Iris pigment epithelial cell (primary cell): ENCODE measurements at regions not wholly inside any gene's neighbourhood (a gene's known extent, or its start where the extent isn't known, plus 50 kb on each side); places are given as distances from the start of the nearest gene placed in this dataset.
"Not testable (repeated sequence)": the region's sequence is repeated elsewhere in the genome, so short reads cannot be mapped to it uniquely, and the experiment has no call there.

Source experiments
- DNase-seq: peaks from one replicate; pipeline ENCODE4 v3.0.0-alpha.2; 2011; ENCODE audit warnings: low read depth

GRCh38 chr11:130674686-130675308, 226.4 kb downstream of the ADAMTS15 start:
- DNase-seq = peak; percentile 20

DNA sequence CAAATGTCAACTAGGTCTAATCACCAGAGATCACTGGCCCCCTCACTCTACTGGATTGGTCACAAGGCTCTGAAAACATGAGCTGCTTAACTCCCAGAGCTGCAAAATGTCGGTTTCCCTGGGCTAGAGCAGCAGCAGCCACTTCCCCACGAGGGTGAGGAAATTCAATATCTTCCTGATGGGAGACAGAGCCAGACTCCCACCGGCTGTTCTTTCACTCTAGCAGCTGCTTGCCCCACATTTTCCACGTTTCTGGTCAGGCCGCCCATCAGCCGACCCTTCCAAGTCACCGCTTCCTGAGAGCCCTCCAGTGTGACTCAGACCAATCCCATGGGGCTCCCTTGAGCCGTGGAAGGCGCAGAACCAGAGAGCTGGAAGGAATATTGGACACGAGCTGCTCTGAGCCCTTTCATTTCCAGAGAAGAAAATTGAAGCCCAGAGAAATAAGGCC, 227.0 kb downstream of the ADAMTS15 start:
- peak; percentile 55 for DNase-seq

DNA sequence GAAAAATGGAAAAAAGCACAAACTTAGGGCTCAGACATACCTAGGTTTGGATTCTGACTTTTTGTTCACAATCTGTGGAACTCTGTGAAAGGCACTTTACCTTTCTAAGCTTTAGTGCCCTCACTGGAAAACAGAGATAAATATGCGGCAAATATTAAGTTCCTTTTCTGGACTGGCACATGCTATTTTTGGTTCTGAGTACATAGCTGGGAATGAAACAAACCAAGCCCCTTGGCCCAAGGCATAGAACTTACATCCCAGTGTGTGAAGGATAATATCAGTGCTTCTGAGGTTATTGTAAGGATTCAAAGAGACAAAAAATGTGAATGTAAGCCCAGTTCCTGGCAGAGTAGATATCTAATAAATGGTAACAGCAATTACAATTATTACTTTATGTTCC, 227.5 kb downstream of the ADAMTS15 start:
- no peak for DNase-seq

GRCh38 chr11:130677486-130678153, 229.2 kb downstream of the ADAMTS15 start:
- DNase-seq = peak; percentile 77

DNA sequence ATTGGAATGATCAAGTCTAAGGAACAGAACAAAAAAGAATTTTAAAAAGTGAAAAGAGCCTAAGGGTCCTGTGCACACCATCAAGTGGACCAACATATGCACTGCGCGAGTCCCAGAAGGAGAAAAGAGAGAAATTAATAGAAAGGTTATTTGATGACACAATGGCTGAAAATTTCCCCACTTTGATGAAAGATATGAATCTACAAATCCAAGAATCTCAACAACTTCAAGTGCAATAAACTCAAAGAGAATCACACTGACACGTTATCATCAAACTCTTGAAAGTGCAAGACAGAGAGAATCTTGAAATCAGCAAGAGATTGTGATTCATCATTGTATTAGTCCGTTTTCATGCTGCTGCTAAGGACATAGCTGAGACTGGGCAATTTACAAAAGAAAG, 230.8 kb downstream of the ADAMTS15 start:
- no peak for DNase-seq

DNA sequence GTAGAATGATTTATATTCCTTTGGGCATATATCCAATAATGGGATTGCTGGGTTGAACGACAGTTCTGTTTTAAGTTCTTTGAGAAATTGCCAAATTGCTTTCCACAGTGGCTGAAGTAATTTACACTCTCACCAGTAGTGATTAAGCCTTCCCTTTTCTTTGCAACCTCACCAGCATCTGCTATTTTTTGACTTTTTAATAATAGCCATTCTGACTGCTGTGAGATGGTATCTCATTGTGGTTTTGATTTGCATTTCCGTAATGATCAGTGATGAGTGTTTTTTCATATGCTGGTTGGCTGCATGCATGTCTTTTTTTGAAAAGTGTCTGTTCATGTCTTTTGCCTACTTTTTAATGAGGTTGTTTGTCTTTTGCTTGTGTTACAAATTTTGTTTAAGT, 233.8 kb downstream of the SNX19 start:
- not testable (repeated sequence) for DNase-seq

- DNase-seq = no peak
Observed at GRCh38 chr11:130689222-130689908, 226.9 kb downstream of the SNX19 start.

DNA sequence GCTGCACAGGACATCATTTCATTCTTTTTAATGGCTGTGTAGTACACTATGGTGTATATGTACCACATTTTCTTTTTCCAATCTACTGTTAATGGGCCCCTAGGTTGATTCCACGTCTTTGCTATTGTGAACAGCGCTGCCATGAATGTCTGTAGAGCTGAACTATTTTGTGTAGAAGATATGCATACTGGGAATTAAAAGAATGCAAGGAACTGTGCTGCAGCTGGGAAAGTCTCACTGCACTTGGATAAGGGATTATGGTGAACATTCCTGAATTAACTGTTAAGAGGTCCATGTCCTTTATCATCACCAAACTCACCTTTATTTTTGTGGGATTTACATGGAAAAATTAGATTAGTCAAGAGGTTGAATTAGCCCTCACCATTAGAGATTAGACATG, 224.7 kb downstream of the SNX19 start:
- DNase-seq = no peak

DNA sequence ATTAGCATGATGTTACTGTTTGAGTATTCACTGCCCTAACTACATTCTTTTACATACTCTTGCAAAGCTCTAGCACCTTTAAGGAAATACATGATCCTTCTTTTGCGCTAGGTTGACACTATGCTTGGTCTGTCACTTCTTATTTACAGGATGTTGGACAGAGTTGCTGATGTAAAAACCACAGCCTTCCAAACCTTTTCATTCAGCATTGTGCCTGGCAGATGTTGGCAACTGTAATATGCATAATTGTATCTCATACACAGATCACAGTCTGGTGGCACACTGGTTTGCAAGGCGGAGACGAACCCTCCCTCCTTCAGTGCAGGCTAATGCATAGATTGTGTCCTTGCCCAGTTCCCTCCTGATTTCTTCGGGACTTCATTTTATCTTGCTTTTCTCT, 224.1 kb downstream of the SNX19 start:
- DNase-seq = no peak

DNA sequence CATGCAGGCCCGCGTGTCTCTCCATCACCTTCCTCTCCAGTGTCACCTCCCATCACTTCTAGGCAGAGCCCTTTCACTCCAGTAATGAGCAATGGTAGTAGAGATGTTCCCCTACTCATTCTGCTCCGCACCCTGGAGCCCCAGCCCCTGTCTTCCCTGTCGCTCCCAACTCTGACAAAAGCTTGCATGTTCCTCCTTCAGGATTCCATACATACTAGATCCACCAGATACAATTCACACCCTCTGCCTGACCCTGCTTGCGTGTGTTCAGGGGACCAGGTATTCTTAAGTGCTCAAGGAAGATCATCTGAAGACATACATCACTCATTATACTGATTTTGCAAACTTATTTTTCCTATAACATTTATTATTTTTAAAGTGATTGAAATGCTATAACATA, 222.7 kb downstream of the SNX19 start:
- DNase-seq = no peak

DNA sequence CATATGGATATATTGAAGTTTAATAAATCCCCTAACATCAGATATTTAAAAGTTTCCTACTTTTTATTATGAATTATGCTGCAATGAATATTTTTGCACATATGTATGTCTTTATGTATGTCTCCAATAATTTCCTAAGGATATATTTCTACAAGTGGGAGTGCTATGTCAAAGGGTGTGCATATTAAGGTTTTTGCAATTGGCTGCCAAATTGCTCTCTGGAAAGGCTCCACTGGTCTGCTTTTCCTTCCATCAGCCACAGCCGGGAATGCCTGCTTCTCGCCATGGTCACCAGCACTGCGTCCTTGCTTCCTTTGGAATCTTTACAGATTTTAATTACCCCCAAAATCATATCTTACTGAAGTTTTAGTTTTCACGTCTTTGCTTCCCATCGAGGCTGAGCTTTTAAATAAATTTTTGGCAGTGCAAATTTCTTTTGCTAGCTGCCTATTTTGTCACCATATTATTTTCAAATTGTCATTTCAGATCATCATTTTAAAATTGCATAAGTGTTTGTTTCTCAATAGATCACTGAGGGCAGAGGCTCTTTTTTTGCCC, 221.7 kb downstream of the SNX19 start:
- no peak for DNase-seq

GRCh38 chr11:130698174-130698573, 218.1 kb downstream of the SNX19 start:
- DNase-seq = no peak

DNA sequence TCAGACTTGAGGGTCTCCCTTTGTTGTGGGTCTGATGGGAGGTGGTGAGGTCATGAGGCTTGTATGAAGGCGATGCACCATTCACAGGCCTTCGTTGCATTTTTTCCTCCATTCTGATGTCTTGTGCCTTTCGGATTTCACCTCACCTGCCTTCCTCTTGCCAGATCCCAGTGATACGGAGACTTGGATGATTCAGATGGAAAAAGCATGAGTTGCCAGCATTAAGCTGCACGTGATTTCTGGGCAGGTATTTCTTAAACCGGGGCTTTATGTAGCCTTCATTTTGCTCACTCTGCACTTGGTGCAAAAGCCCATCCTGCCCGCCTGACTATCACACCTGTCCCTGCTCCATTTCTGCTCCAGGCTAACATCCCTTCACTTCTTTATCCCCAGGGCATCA, 216.7 kb downstream of the SNX19 start:
- no peak for DNase-seq

GRCh38 chr11:130700092-130700491, 216.2 kb downstream of the SNX19 start:
- no peak for DNase-seq

DNA sequence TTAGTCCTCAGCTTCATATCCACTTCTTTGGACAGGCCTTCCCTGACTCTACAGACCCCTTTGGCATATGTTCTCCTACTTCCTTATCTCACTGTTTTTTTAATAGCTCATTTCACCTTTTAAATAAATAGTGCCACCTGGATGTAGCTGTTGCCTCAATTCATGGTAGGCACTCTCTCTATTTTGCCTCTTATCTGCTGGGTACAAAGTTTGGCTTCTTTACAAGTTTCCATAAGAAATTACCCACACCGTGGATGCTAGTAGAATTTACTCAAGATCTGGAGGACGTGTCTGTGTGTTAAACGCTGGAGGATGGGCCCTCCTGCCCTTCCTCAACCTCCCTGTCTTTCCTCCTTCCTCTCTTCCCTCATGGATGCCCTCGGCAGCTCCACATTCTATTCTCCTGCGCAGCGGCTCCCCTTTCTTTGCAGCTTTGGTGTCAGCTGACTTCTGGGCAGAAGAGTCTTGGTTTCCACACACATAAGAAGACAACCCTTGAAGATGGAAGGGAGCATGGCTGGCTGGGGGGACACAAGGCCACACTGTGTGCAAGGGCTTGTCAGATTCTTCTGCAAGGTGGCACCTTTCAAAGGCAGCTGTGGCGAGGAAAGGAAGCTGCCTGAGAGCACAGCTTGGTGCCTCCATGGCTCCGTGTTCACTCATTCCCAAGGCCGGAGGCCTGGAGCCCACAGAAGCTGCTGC, 212.6 kb downstream of the SNX19 start:
- DNase-seq = no peak

GRCh38 chr11:130705670-130706421, 210.4 kb downstream of the SNX19 start:
- DNase-seq = no peak

GRCh38 chr11:130706572-130706971, 209.7 kb downstream of the SNX19 start:
- DNase-seq = no peak

DNA sequence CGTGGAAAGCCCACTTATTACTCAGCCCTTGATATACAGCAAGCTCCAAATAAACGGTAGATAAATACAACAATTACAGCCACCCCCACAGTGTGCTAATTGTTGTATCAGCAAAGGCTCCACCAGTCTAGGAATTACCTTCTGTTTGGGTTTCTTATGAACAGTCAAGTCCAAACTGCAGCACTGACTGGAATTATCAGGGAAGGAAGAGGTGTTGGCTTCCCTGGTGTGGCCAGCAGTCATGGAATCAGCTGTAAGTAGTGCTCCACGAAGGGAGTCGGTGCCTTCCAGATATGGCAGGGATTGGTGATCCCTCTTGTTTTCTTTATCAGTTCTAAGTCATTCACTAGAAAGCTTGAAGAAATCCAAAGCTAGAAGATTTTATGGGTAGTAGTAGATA, 209.1 kb downstream of the SNX19 start:
- no peak for DNase-seq

GRCh38 chr11:130709531-130709930, 206.7 kb downstream of the SNX19 start:
- DNase-seq = no peak

- no peak for DNase-seq
Observed at GRCh38 chr11:130710021-130710420, 206.3 kb downstream of the SNX19 start.

- DNase-seq = no peak
Observed at GRCh38 chr11:130710497-130711012, 205.7 kb downstream of the SNX19 start.
